ENCODE measurements at regions not wholly inside any gene's neighbourhood (a gene's known extent, or its start where the extent isn't known, plus 50 kb on each side); places are given as distances from the start of the nearest gene placed in this dataset.

GRCh38 chr9:29798599-29798998, 2225.3 kb upstream of the C9orf72 start:
- no peak for DNase-seq (ENCODE audit: low read depth in 2 of 2)

- DNase-seq (ENCODE audit: low read depth in 2 of 2): no peak
These were observed 2225.9 kb upstream of the C9orf72 start for GRCh38 chr9:29799227-29799626.

- DNase-seq (ENCODE audit: low read depth in 2 of 2): no peak
These were observed 2227.5 kb upstream of the C9orf72 start for GRCh38 chr9:29800821-29801220.

- DNase-seq (ENCODE audit: low read depth in 2 of 2): no peak
These were observed 2229.2 kb upstream of the C9orf72 start for GRCh38 chr9:29802454-29802853.

GRCh38 chr9:29806937-29807618, 2233.8 kb upstream of the C9orf72 start:
- no peak for DNase-seq (ENCODE audit: low read depth in 2 of 2)

- DNase-seq (ENCODE audit: low read depth in 2 of 2): no peak
These were observed 2243.8 kb upstream of the C9orf72 start for GRCh38 chr9:29816954-29817703.

- no peak for DNase-seq (ENCODE audit: low read depth in 2 of 2)
These were observed 2249.2 kb upstream of the C9orf72 start for GRCh38 chr9:29822458-29822857.

- DNase-seq (ENCODE audit: low read depth in 2 of 2): no peak
These were observed 2253.1 kb upstream of the C9orf72 start for GRCh38 chr9:29826421-29826820.

- DNase-seq (ENCODE audit: low read depth in 2 of 2): no peak
These were observed 2257.5 kb upstream of the C9orf72 start for GRCh38 chr9:29830821-29831220.

GRCh38 chr9:29838491-29839020, 2265.3 kb upstream of the C9orf72 start:
- no peak for DNase-seq (ENCODE audit: low read depth in 2 of 2)

GRCh38 chr9:29844251-29844650, 2271.0 kb upstream of the C9orf72 start:
- DNase-seq (ENCODE audit: low read depth in 2 of 2): no peak

- DNase-seq (ENCODE audit: low read depth in 2 of 2): no peak
These were observed 2277.4 kb upstream of the C9orf72 start for GRCh38 chr9:29850664-29851063.

- no peak for DNase-seq (ENCODE audit: low read depth in 2 of 2)
These were observed 2288.5 kb upstream of the C9orf72 start for GRCh38 chr9:29861803-29862202.

GRCh38 chr9:29865764-29866313, 2292.6 kb upstream of the C9orf72 start:
- DNase-seq (ENCODE audit: low read depth in 2 of 2): no peak

- DNase-seq (ENCODE audit: low read depth in 2 of 2): no peak
These were observed 2293.3 kb upstream of the C9orf72 start for GRCh38 chr9:29866556-29866955.

- DNase-seq (ENCODE audit: low read depth in 2 of 2): no peak
These were observed 2300.3 kb upstream of the C9orf72 start for GRCh38 chr9:29873579-29873978.

- DNase-seq (ENCODE audit: low read depth in 2 of 2): no peak
These were observed 2302.3 kb upstream of the C9orf72 start for GRCh38 chr9:29875547-29875946.

GRCh38 chr9:29882767-29883166, 2309.5 kb upstream of the C9orf72 start:
- no peak for DNase-seq (ENCODE audit: low read depth in 2 of 2)

GRCh38 chr9:29906065-29906464, 2332.8 kb upstream of the C9orf72 start:
- no peak for DNase-seq (ENCODE audit: low read depth in 2 of 2)

GRCh38 chr9:29928072-29928471, 2354.8 kb upstream of the C9orf72 start:
- no peak for DNase-seq (ENCODE audit: low read depth in 2 of 2)

- no peak for DNase-seq (ENCODE audit: low read depth in 2 of 2)
These were observed 2366.3 kb upstream of the C9orf72 start for GRCh38 chr9:29939559-29939958.

GRCh38 chr9:29945012-29945411, 2371.7 kb upstream of the C9orf72 start:
- DNase-seq (ENCODE audit: low read depth in 2 of 2): no peak

- DNase-seq (ENCODE audit: low read depth in 2 of 2): no peak
These were observed 2385.2 kb upstream of the C9orf72 start for GRCh38 chr9:29958469-29958868.

All from stimulated activated CD4-positive, alpha-beta T cell treated with anti-CD3 and anti-CD28 coated beads, Interleukin-1b, Interleukin-23, amount 100 ng/mL, for 4 hours (primary cell).